ENCODE measurements at regions not wholly inside any gene's neighbourhood (a gene's known extent, or its start where the extent isn't known, plus 50 kb on each side); places are given as distances from the start of the nearest gene placed in this dataset.

GRCh38 chr14:81849714-81850113 is 316.1 kb upstream of the SEL1L start:
- H3K36me3 Mint-ChIP-seq: peaks cover 8% of the 10 kb centered on the region
- intact Hi-C loops (cut with micrococcal nuclease): no loop called here
- Histone ChIP-seq H3K4me3 (ENCODE audit: low read length) (no peak overlapping the region), H3K27ac (ENCODE audit: low read length) (no peak overlapping the region), H3K27me3 (ENCODE audit: control insufficient read depth, insufficient read depth, low read length) (no peaks in the 10 kb centered on the region), H3K4me1 (ENCODE audit: control insufficient read depth, insufficient read depth, low read length) (no peaks in the 10 kb centered on the region), H3K36me3 (ENCODE audit: control insufficient read depth, insufficient read depth, low read length) (no peaks in the 10 kb centered on the region), H3K9me3 (ENCODE audit: control insufficient read depth, insufficient read depth, low read length) (no peaks in the 10 kb centered on the region)
- no peak overlapping the region for H3K27ac Mint-ChIP-seq
- DNase-seq: no peak
- no peak for TF ChIP-seq CTCF (IDR thresholded peaks at IDR 0.05)
- no peaks in the 10 kb centered on the region for H3K4me1 Mint-ChIP-seq
- H3K9me3 Mint-ChIP-seq: peaks cover 9 to 24% of the 10 kb centered on the region in 2 donors
- 56% methylated on average over 3 of the region's 3 CpGs for WGBS (ENCODE audit: insufficient coverage)
- H3K4me3 Mint-ChIP-seq: no peak overlapping the region
- no peak for ATAC-seq
- no peaks in the 10 kb centered on the region for H3K27me3 Mint-ChIP-seq (ENCODE audit: low read depth in 2 of 2)

- no peaks in the 10 kb centered on the region for H3K27me3 Mint-ChIP-seq (ENCODE audit: low read depth in 2 of 2)
- intact Hi-C loops (cut with micrococcal nuclease): no loop called here
- Histone ChIP-seq H3K4me1 (ENCODE audit: control insufficient read depth, insufficient read depth, low read length) (no peaks in the 10 kb centered on the region), H3K27ac (ENCODE audit: low read length) (no peak overlapping the region), H3K9me3 (ENCODE audit: control insufficient read depth, insufficient read depth, low read length) (peaks cover 15% of the 10 kb centered on the region), H3K27me3 (ENCODE audit: control insufficient read depth, insufficient read depth, low read length) (no peaks in the 10 kb centered on the region), H3K4me3 (ENCODE audit: low read length) (no peak overlapping the region), H3K36me3 (ENCODE audit: control insufficient read depth, insufficient read depth, low read length) (no peaks in the 10 kb centered on the region)
- ATAC-seq (no peak), DNase-seq (no peak)
- WGBS (ENCODE audit: insufficient coverage): 64% methylated on average over 2 of the region's 2 CpGs
- no peak overlapping the region for H3K27ac Mint-ChIP-seq
- no peaks in the 10 kb centered on the region for H3K4me1 Mint-ChIP-seq
- H3K9me3 Mint-ChIP-seq: peaks cover 10 to 17% of the 10 kb centered on the region in 2 donors
- no peak overlapping the region for H3K4me3 Mint-ChIP-seq
- H3K36me3 Mint-ChIP-seq: peaks cover 8% of the 10 kb centered on the region
- TF ChIP-seq CTCF (IDR thresholded peaks at IDR 0.05): no peak
Observed at GRCh38 chr14:81855007-81855406, 321.4 kb upstream of the SEL1L start.

GRCh38 chr14:81859046-81859445 is 325.4 kb upstream of the SEL1L start:
- H3K27me3 Mint-ChIP-seq (ENCODE audit: low read depth in 2 of 2): no peaks in the 10 kb centered on the region
- no peak overlapping the region for H3K4me3 Mint-ChIP-seq
- H3K9me3 Mint-ChIP-seq: peaks cover 10 to 13% of the 10 kb centered on the region in 2 donors
- Histone ChIP-seq H3K27me3 (ENCODE audit: control insufficient read depth, insufficient read depth, low read length) (no peaks in the 10 kb centered on the region), H3K27ac (ENCODE audit: low read length) (no peak overlapping the region), H3K9me3 (ENCODE audit: control insufficient read depth, insufficient read depth, low read length) (peaks cover 15% of the 10 kb centered on the region), H3K36me3 (ENCODE audit: control insufficient read depth, insufficient read depth, low read length) (no peaks in the 10 kb centered on the region), H3K4me1 (ENCODE audit: control insufficient read depth, insufficient read depth, low read length) (no peaks in the 10 kb centered on the region), H3K4me3 (ENCODE audit: low read length) (no peak overlapping the region)
- TF ChIP-seq CTCF (IDR thresholded peaks at IDR 0.05): no peak
- ATAC-seq (no peak), DNase-seq (no peak)
- H3K36me3 Mint-ChIP-seq: peaks cover 8% of the 10 kb centered on the region
- whole genome bisulfite sequencing (ENCODE audit: insufficient coverage): 91% methylated on average over 1 of the region's 2 CpGs
- intact Hi-C loops (cut with micrococcal nuclease): no loop called here
- no peak overlapping the region for H3K27ac Mint-ChIP-seq
- H3K4me1 Mint-ChIP-seq: no peaks in the 10 kb centered on the region

- no peaks in the 10 kb centered on the region for H3K4me1 ChIP-seq (ENCODE audit: control insufficient read depth, insufficient read depth, low read length)
- H3K27ac ChIP-seq (ENCODE audit: low read length): no peak overlapping the region
- DNase-seq: no peak
- intact Hi-C loops (cut with micrococcal nuclease): no loop called here
- no peak for ATAC-seq
- H3K9me3 ChIP-seq (ENCODE audit: control insufficient read depth, insufficient read depth, low read length): peaks cover 3% of the 10 kb centered on the region
- no peak for TF ChIP-seq CTCF (IDR thresholded peaks at IDR 0.05)
- no peak overlapping the region for H3K4me3 ChIP-seq (ENCODE audit: low read length)
- Mint-ChIP-seq H3K36me3 (no peaks in the 10 kb centered on the region), H3K27me3 (ENCODE audit: low read depth in 2 of 2) (no peaks in the 10 kb centered on the region), H3K27ac (no peak overlapping the region), H3K9me3 (peaks cover 5 to 6% of the 10 kb centered on the region in 2 donors), H3K4me1 (no peaks in the 10 kb centered on the region), H3K4me3 (no peak overlapping the region)
- H3K27me3 ChIP-seq (ENCODE audit: control insufficient read depth, insufficient read depth, low read length): no peaks in the 10 kb centered on the region
- WGBS (ENCODE audit: insufficient coverage): 84% methylated on average over 5 of the region's 5 CpGs
- H3K36me3 ChIP-seq (ENCODE audit: control insufficient read depth, insufficient read depth, low read length): no peaks in the 10 kb centered on the region
Observed at GRCh38 chr14:81868172-81868571, 334.5 kb upstream of the SEL1L start.

Data from natural killer cell (primary cell).